Adrenal gland (tissue), 5 donors: ENCODE measurements at regions not wholly inside any gene's neighbourhood (a gene's known extent, or its start where the extent isn't known, plus 50 kb on each side); places are given as distances from the start of the nearest gene placed in this dataset.

Experiments
- CTCF ChIP-seq, 6 experiments: fragments of 450-650 bp in 4 of 6; fragments of 200-600 bp in 2 of 6; sonication (generic) in 1 of 6; IDR thresholded peaks; 1 replicate in 5 of 6; 2 replicates in 1 of 6; pipeline versions ENCODE4 v1.5.1 to v1.8.0; 2016 to 2021; ENCODE audit warnings: antibody characterized with exemption in 6 of 6, mild to moderate bottlenecking in 2 of 6, moderate library complexity in 1 of 6
- POLR2A ChIP-seq, 2 donors: fragments of 450-650 bp; IDR thresholded peaks; one replicate each; pipeline ENCODE4 v1.6.1; 2017; ENCODE audit warnings: antibody characterized with exemption in 2 of 2, mild to moderate bottlenecking in 2 of 2, moderate library complexity in 1 of 2
- donor health status: DM: no; HTN: no; CAD: no.

GRCh38 chr3:86744051-86744450, 246.9 kb downstream of the VGLL3 start:
- TF ChIP-seq CTCF (IDR thresholded peaks at IDR 0.05) (no peak), POLR2A (IDR thresholded peaks at IDR 0.05) (no peak)
